Endothelial cell of umbilical vein (primary cell): ENCODE measurements at regions not wholly inside any gene's neighbourhood (a gene's known extent, or its start where the extent isn't known, plus 50 kb on each side); places are given as distances from the start of the nearest gene placed in this dataset.

Experiments
- BruUV-seq: library from RNA; stranded (reverse); fragments of 400-500 nt; replicated peaks from 2 replicates; lab custom pipeline; 2021; lab: Mats Ljungman, UMichigan
- CTCF ChIA-PET: fragments of 300-600, 350-600 bp; sonication (Branson Sonifier 250); formaldehyde crosslinking; loops from one replicate; lab custom pipeline; 2021; ENCODE audit warnings: antibody characterized with exemption, inconsistent platforms; lab: Charles Lee
- POLR2A ChIA-PET: fragments of 300-600, 350-600 bp; sonication (Branson Sonifier 250); formaldehyde crosslinking; loops from one replicate; lab custom pipeline; 2021; ENCODE audit warnings: antibody characterized with exemption, inconsistent platforms; lab: Charles Lee
- DNase-seq: peaks from one replicate; pipeline ENCODE4 v3.0.0-alpha.2; 2011; ENCODE audit warnings: low read depth, low spot score
- FAIRE-seq: peaks from 2 replicates; lab custom pipeline; 2011; peaks lifted over from hg19 to GRCh38; lab: Jason Lieb, UNC
- H2AFZ ChIP-seq: 2 replicates; pipeline ENCODE4 v1.6.0; 2012; ENCODE audit warnings: low read depth, low read length, control low read depth, inconsistent platforms
- H3K27ac ChIP-seq: 2 replicates; pipeline ENCODE4 v1.5.1; 2011; ENCODE audit warnings: low read depth, mild to moderate bottlenecking, control low read depth, low read length, moderate library complexity; ENCODE audit not compliant: insufficient read depth
- H3K27me3 ChIP-seq, 2 experiments: 2 replicates each; pipeline versions ENCODE4 v1.6.0 to v1.6.1; 2011; ENCODE audit warnings: low read length in 2 of 2, mixed read lengths in 1 of 2; ENCODE audit not compliant: control insufficient read depth in 2 of 2, insufficient read depth in 2 of 2
- H3K36me3 ChIP-seq, 2 experiments: 2 replicates in 1 of 2; 3 replicates in 1 of 2; pipeline ENCODE4 v1.5.1; 2011; ENCODE audit warnings: low read length in 2 of 2, mild to moderate bottlenecking in 1 of 2, moderate library complexity in 1 of 2; ENCODE audit not compliant: control insufficient read depth in 2 of 2, insufficient read depth in 2 of 2; ENCODE audit errors: extremely low read depth in 1 of 2
- H3K4me1 ChIP-seq: 3 replicates; pipeline ENCODE4 v1.5.1; 2011; ENCODE audit warnings: mild to moderate bottlenecking, low read length; ENCODE audit not compliant: control insufficient read depth, insufficient read depth; ENCODE audit errors: extremely low read depth
- H3K4me2 ChIP-seq: 2 replicates; pipeline ENCODE4 v1.6.1; 2011; ENCODE audit warnings: low read length, control low read depth, mixed read lengths; ENCODE audit not compliant: insufficient read depth
- H3K4me3 ChIP-seq, 3 experiments: fragments of 200-600 bp in 1 of 3; sonication (generic), shearing (Covaris generic) in 1 of 3; replicated peaks in 1 of 3; 2 replicates each; pipeline ENCODE4 v1.5.1; 2011 to 2016; ENCODE audit warnings: control low read depth in 3 of 3, low read length in 3 of 3, mild to moderate bottlenecking in 2 of 3, inconsistent platforms in 1 of 3, low read depth in 1 of 3, moderate library complexity in 1 of 3; ENCODE audit not compliant: insufficient read depth in 1 of 3
- H3K79me2 ChIP-seq: 2 replicates; pipeline ENCODE4 v1.6.0; 2012; ENCODE audit warnings: low read length, inconsistent platforms; ENCODE audit not compliant: control insufficient read depth, insufficient read depth
- H3K9ac ChIP-seq: replicated peaks from 2 replicates; pipeline ENCODE3; 2011; ENCODE audit warnings: low read length, control low read depth; ENCODE audit not compliant: insufficient read depth; ENCODE audit errors: extremely low read depth
- H3K9me1 ChIP-seq: replicated peaks from 3 replicates; pipeline ENCODE4 v1.6.0; 2011; ENCODE audit warnings: mild to moderate bottlenecking, low read length; ENCODE audit not compliant: control insufficient read depth, insufficient read depth; ENCODE audit errors: extremely low read depth
- H3K9me3 ChIP-seq: replicated peaks from 2 replicates; pipeline ENCODE4 v1.5.1; 2012; ENCODE audit warnings: low read length, inconsistent platforms; ENCODE audit not compliant: control insufficient read depth, insufficient read depth
- H4K20me1 ChIP-seq: replicated peaks from 2 replicates; pipeline ENCODE3; 2011; ENCODE audit warnings: mild to moderate bottlenecking, low read length; ENCODE audit not compliant: control insufficient read depth, insufficient read depth; ENCODE audit errors: extremely low read depth
- EZH2 ChIP-seq: IDR thresholded peaks from 2 replicates; pipeline ENCODE4 v1.6.1; 2012; ENCODE audit warnings: borderline replicate concordance, low read depth, mild to moderate bottlenecking, moderate library complexity, low read length, inconsistent platforms; ENCODE audit not compliant: severe bottlenecking
- FOS ChIP-seq: IDR thresholded peaks from 2 replicates; pipeline ENCODE4 v1.6.1; 2011; ENCODE audit warnings: mild to moderate bottlenecking, low read length, moderate library complexity, borderline replicate concordance; ENCODE audit not compliant: insufficient read depth
- GATA2 ChIP-seq: IDR thresholded peaks from 2 replicates; pipeline ENCODE4 v1.7.0; 2011; ENCODE audit warnings: low read depth, mild to moderate bottlenecking, moderate library complexity, mixed read lengths, low read length; ENCODE audit not compliant: insufficient read length, insufficient read depth
- JUN ChIP-seq: IDR thresholded peaks from 2 replicates; pipeline ENCODE4 v1.6.1; 2011; ENCODE audit warnings: borderline replicate concordance, low read depth; ENCODE audit not compliant: insufficient read length, insufficient read depth
- MAX ChIP-seq: IDR thresholded peaks from 2 replicates; pipeline ENCODE4 v1.6.1; 2011; ENCODE audit not compliant: insufficient read depth, insufficient read length
- MYC ChIP-seq: IDR thresholded peaks from one replicate; pipeline ENCODE4 v1.6.1; 2011; ENCODE audit warnings: mild to moderate bottlenecking, low read depth, low read length
- POLR2A ChIP-seq: IDR thresholded peaks from 2 replicates; pipeline ENCODE4 v1.6.1; 2012; ENCODE audit warnings: low read depth, mild to moderate bottlenecking, control low read depth, low read length
- POLR2AphosphoS5 ChIP-seq: IDR thresholded peaks from 2 replicates; pipeline ENCODE4 v1.6.1; 2012; ENCODE audit warnings: low read depth, mild to moderate bottlenecking, control low read depth, low read length, moderate library complexity; ENCODE audit not compliant: insufficient read depth
- dilution Hi-C: fragments of 300-500 bp; cut with MboI; formaldehyde crosslinking; loops from one replicate; pipeline ENCODE4 v1.15.0; 2019; ENCODE audit warnings: low sequenced_read_pairs; ENCODE audit not compliant: extremely low pct_ligation_motif_present
- intact Hi-C: fragments of 100-400 bp; cut with micrococcal nuclease; formaldehyde crosslinking; loops from one replicate; pipeline ENCODE4 v1.10.0; 2022
- TF ChIP-seq, protein P1 (sequence below), 2 donors: IDR thresholded peaks; 1 replicate in 1 of 2; 2 replicates in 1 of 2; pipeline ENCODE4 v1.5.1; 2011; ENCODE audit warnings: low read length in 2 of 2, mild to moderate bottlenecking in 2 of 2, moderate library complexity in 2 of 2, control low read depth in 1 of 2, inconsistent platforms in 1 of 2, low read depth in 1 of 2; ENCODE audit not compliant: insufficient read depth in 1 of 2; ENCODE audit errors: extremely low read depth in 1 of 2

DNA sequence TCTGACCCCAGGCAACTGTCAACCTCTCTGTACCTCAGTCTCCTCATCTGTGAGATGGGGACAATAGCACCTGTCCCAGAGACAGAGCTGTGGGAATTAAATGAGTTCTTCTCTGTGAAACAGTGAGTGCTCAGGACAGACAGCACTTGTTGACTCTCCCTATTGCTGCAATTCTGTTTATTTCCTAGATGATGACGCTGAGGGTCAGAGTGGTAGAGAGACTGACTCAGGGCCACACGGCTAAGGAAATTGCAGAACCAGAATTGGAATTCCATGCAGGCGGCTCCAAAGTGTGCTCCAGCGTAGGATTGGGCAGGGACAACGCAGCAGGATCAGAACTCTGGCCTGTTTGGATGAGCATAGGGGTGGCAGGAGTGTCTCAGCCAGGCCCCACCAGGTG is 302.2 kb downstream of the C16orf95 start:
- ChIA-PET CTCF (no interaction called here), POLR2A (no interaction called here)
- dilution Hi-C loops (no loop called here), intact Hi-C loops (no loop called here)
- no peak overlapping the region for H3K9ac ChIP-seq
- no peak overlapping the region for H3K4me2 ChIP-seq
- no peaks in the 10 kb centered on the region for H3K9me1 ChIP-seq
- H3K4me3 ChIP-seq, result no peak overlapping the region
- H2AFZ ChIP-seq, result no peak overlapping the region
- DNase-seq (no peak), FAIRE-seq (no peak)
- BruUV-seq, result no TSS peak
- no peaks in the 10 kb centered on the region for H3K9me3 ChIP-seq
- H3K36me3 ChIP-seq, result no peaks in the 10 kb centered on the region
- H3K27ac ChIP-seq, result no peak overlapping the region
- peaks cover 15% of the 10 kb centered on the region for H3K4me1 ChIP-seq
- H4K20me1 ChIP-seq, result no peaks in the 10 kb centered on the region
- TF ChIP-seq FOS (no peak), MAX (no peak), MYC (no peak), POLR2AphosphoS5 (no peak), POLR2A (no peak), GATA2 (no peak), JUN (no peak), EZH2 (no peak)
- TF ChIP-seq, protein P1, sequence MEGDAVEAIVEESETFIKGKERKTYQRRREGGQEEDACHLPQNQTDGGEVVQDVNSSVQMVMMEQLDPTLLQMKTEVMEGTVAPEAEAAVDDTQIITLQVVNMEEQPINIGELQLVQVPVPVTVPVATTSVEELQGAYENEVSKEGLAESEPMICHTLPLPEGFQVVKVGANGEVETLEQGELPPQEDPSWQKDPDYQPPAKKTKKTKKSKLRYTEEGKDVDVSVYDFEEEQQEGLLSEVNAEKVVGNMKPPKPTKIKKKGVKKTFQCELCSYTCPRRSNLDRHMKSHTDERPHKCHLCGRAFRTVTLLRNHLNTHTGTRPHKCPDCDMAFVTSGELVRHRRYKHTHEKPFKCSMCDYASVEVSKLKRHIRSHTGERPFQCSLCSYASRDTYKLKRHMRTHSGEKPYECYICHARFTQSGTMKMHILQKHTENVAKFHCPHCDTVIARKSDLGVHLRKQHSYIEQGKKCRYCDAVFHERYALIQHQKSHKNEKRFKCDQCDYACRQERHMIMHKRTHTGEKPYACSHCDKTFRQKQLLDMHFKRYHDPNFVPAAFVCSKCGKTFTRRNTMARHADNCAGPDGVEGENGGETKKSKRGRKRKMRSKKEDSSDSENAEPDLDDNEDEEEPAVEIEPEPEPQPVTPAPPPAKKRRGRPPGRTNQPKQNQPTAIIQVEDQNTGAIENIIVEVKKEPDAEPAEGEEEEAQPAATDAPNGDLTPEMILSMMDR (IDR thresholded peaks at IDR 0.05; ENCODE audit: extremely low read depth in 1 of 2, insufficient read depth in 1 of 2, low read depth in 1 of 2, low read length in 2 of 2), result no peak
- no peaks in the 10 kb centered on the region for H3K27me3 ChIP-seq
- no peaks in the 10 kb centered on the region for H3K79me2 ChIP-seq
